ENCODE measurements at regions not wholly inside any gene's neighbourhood (a gene's known extent, or its start where the extent isn't known, plus 50 kb on each side); places are given as distances from the start of the nearest gene placed in this dataset.

DNA sequence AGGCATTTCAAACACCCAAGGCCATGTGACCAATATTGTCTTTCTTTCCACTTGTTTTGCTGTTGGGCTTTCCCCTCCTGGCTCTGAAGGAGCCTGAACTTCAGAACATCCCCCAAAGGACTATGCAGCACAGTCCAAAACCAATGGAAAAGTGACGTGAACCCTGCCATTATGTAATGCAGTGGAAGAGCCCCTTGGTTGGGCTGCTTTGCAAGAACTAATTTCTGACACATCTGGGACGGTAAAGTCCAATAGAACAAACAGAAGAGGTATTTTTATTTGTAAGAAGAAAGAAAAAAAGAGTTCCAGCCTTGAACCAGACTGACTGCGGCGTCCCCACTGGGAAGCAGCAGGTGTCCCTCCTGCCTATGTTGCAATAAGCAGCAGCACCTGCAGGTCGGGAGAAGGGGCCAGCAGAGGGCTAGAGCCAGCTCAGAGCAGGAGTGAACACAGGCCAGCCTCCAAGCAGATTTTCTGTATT lies 116.7 kb downstream of the CDC7 start:
- TF ChIP-seq EZH2 (IDR thresholded peaks at IDR 0.05; ENCODE audit: low read depth, unreplicated experiment) (no peak), STAT1 (IDR thresholded peaks at IDR 0.05; ENCODE audit: unreplicated experiment) (no peak), POLR2AphosphoS5 (IDR thresholded peaks at IDR 0.05; ENCODE audit: low read depth) (no peak)
- TF ChIP-seq, protein P1, sequence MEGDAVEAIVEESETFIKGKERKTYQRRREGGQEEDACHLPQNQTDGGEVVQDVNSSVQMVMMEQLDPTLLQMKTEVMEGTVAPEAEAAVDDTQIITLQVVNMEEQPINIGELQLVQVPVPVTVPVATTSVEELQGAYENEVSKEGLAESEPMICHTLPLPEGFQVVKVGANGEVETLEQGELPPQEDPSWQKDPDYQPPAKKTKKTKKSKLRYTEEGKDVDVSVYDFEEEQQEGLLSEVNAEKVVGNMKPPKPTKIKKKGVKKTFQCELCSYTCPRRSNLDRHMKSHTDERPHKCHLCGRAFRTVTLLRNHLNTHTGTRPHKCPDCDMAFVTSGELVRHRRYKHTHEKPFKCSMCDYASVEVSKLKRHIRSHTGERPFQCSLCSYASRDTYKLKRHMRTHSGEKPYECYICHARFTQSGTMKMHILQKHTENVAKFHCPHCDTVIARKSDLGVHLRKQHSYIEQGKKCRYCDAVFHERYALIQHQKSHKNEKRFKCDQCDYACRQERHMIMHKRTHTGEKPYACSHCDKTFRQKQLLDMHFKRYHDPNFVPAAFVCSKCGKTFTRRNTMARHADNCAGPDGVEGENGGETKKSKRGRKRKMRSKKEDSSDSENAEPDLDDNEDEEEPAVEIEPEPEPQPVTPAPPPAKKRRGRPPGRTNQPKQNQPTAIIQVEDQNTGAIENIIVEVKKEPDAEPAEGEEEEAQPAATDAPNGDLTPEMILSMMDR (conservative IDR thresholded peaks at IDR 0.05; ENCODE audit: low read depth in 2 of 2), result peak; percentile 38 to 66

Data from GM23338 (cell line).